GM18502 (cell line): ENCODE measurements at regions not wholly inside any gene's neighbourhood (a gene's known extent, or its start where the extent isn't known, plus 50 kb on each side); places are given as distances from the start of the nearest gene placed in this dataset.
"Not testable (repeated sequence)": the region's sequence is repeated elsewhere in the genome, so short reads cannot be mapped to it uniquely, and the experiment has no call there.

Experiments used
- ATAC-seq: cut with Tn5 transposase; IDR thresholded peaks from one replicate; pipeline ENCODE4 v1.9.1; 2021; ENCODE audit warnings: mild to moderate bottlenecking; ENCODE audit not compliant: unreplicated experiment, poor library complexity

GRCh38 chr3:159662549-159662948 is 326.1 kb upstream of the IL12A start:
- no peak for ATAC-seq

- ATAC-seq = no peak
Observed at GRCh38 chr3:159664006-159664405, 324.6 kb upstream of the IL12A start.

GRCh38 chr3:159664653-159665052 is 324.0 kb upstream of the IL12A start:
- no peak for ATAC-seq

- no peak for ATAC-seq
Observed at GRCh38 chr3:159667261-159667660, 321.4 kb upstream of the IL12A start.

- no peak for ATAC-seq
Observed at GRCh38 chr3:159668461-159668860, 320.2 kb upstream of the IL12A start.

GRCh38 chr3:159668990-159669476 is 319.6 kb upstream of the IL12A start:
- no peak for ATAC-seq

- ATAC-seq = no peak
Observed at GRCh38 chr3:159669766-159670165, 318.9 kb upstream of the IL12A start.

GRCh38 chr3:159672728-159673688 is 315.6 kb upstream of the IL12A start:
- ATAC-seq = peak; percentile 64

GRCh38 chr3:159674583-159674982 is 314.1 kb upstream of the IL12A start:
- ATAC-seq = no peak

GRCh38 chr3:159675285-159675684 is 313.4 kb upstream of the IL12A start:
- no peak for ATAC-seq

- no peak for ATAC-seq
Observed at GRCh38 chr3:159679900-159680299, 308.7 kb upstream of the IL12A start.

- not testable (repeated sequence) for ATAC-seq
Observed at GRCh38 chr3:159681717-159682116, 306.9 kb upstream of the IL12A start.

GRCh38 chr3:159685801-159686200 is 302.8 kb upstream of the IL12A start:
- ATAC-seq = no peak

GRCh38 chr3:159693226-159693625 is 295.4 kb upstream of the IL12A start:
- ATAC-seq = no peak

- no peak for ATAC-seq
Observed at GRCh38 chr3:159711560-159712333, 276.9 kb upstream of the IL12A start.

GRCh38 chr3:159721324-159721723 is 267.3 kb upstream of the IL12A start:
- no peak for ATAC-seq

GRCh38 chr3:159723295-159723694 is 265.3 kb upstream of the IL12A start:
- ATAC-seq = no peak

- ATAC-seq = no peak
Observed at GRCh38 chr3:159724627-159725026, 264.0 kb upstream of the IL12A start.

- no peak for ATAC-seq
Observed at GRCh38 chr3:159726231-159726964, 262.2 kb upstream of the IL12A start.

GRCh38 chr3:159727506-159727905 is 261.1 kb upstream of the IL12A start:
- ATAC-seq = no peak
